ENCODE measurements at regions not wholly inside any gene's neighbourhood (a gene's known extent, or its start where the extent isn't known, plus 50 kb on each side); places are given as distances from the start of the nearest gene placed in this dataset.

GRCh38 chr7:41198502-41198901 is 504.4 kb downstream of the INHBA start:
- Mint-ChIP-seq H3K9me3 (no peaks in the 10 kb centered on the region), H3K4me1 (no peaks in the 10 kb centered on the region), H3K27ac (no peak overlapping the region), H3K27me3 (ENCODE audit: insufficient read depth) (peaks cover 5% of the 10 kb centered on the region), H3K4me3 (no peak overlapping the region), H3K36me3 (ENCODE audit: low read depth) (no peaks in the 10 kb centered on the region)
- H3K9ac ChIP-seq (ENCODE audit: extremely low read depth, low read length, poor library complexity, severe bottlenecking): no peak overlapping the region
- H3K4me3 ChIP-seq (ENCODE audit: low read length): no peak overlapping the region
- no peaks in the 10 kb centered on the region for H3K9me3 ChIP-seq (ENCODE audit: control insufficient read depth, low read length)
- H3K27ac ChIP-seq (ENCODE audit: low read depth, low read length): no peak overlapping the region
- no peak for TF ChIP-seq CTCF (conservative IDR thresholded peaks at IDR 0.05)
- H3K36me3 ChIP-seq (ENCODE audit: control insufficient read depth, insufficient read depth, low read length): no peaks in the 10 kb centered on the region
- no peaks in the 10 kb centered on the region for H3K4me1 ChIP-seq (ENCODE audit: control insufficient read depth, insufficient read depth, low read length)
- no peaks in the 10 kb centered on the region for H3K27me3 ChIP-seq (ENCODE audit: control insufficient read depth, insufficient read depth, low read length, poor library complexity, severe bottlenecking)
- DNase-seq: no peak

- H3K9me3 ChIP-seq (ENCODE audit: control insufficient read depth, low read length): no peaks in the 10 kb centered on the region
- WGBS, 2 experiments (ENCODE audit: insufficient coverage in 1 of 2, insufficient read length in 1 of 2): 97 to 100% methylated on average over 2 of the region's 2 CpGs
- no peak for DNase-seq
- Mint-ChIP-seq H3K27me3 (ENCODE audit: insufficient read depth) (peaks cover 5% of the 10 kb centered on the region), H3K9me3 (no peaks in the 10 kb centered on the region), H3K36me3 (ENCODE audit: low read depth) (no peaks in the 10 kb centered on the region), H3K27ac (no peak overlapping the region), H3K4me1 (no peaks in the 10 kb centered on the region), H3K4me3 (no peak overlapping the region)
- TF ChIP-seq CTCF (conservative IDR thresholded peaks at IDR 0.05): no peak
- no peak overlapping the region for H3K4me3 ChIP-seq (ENCODE audit: low read length)
- no peak overlapping the region for H3K9ac ChIP-seq (ENCODE audit: extremely low read depth, low read length, poor library complexity, severe bottlenecking)
- no peaks in the 10 kb centered on the region for H3K27me3 ChIP-seq (ENCODE audit: control insufficient read depth, insufficient read depth, low read length, poor library complexity, severe bottlenecking)
- no peak overlapping the region for H3K27ac ChIP-seq (ENCODE audit: low read depth, low read length)
- no peaks in the 10 kb centered on the region for H3K36me3 ChIP-seq (ENCODE audit: control insufficient read depth, insufficient read depth, low read length)
- H3K4me1 ChIP-seq (ENCODE audit: control insufficient read depth, insufficient read depth, low read length): no peaks in the 10 kb centered on the region
Observed at GRCh38 chr7:41197769-41198168, 505.1 kb downstream of the INHBA start.

GRCh38 chr7:41193738-41194282 is 509.1 kb downstream of the INHBA start:
- Histone ChIP-seq H3K4me3 (ENCODE audit: low read length) (no peak overlapping the region), H3K9ac (ENCODE audit: extremely low read depth, low read length, poor library complexity, severe bottlenecking) (no peak overlapping the region), H3K36me3 (ENCODE audit: control insufficient read depth, insufficient read depth, low read length) (no peaks in the 10 kb centered on the region), H3K9me3 (ENCODE audit: control insufficient read depth, low read length) (no peaks in the 10 kb centered on the region), H3K27ac (ENCODE audit: low read depth, low read length) (no peak overlapping the region), H3K27me3 (ENCODE audit: control insufficient read depth, insufficient read depth, low read length, poor library complexity, severe bottlenecking) (no peaks in the 10 kb centered on the region), H3K4me1 (ENCODE audit: control insufficient read depth, insufficient read depth, low read length) (no peaks in the 10 kb centered on the region)
- Mint-ChIP-seq H3K4me1 (no peaks in the 10 kb centered on the region), H3K27ac (no peak overlapping the region), H3K4me3 (no peak overlapping the region), H3K27me3 (ENCODE audit: insufficient read depth) (no peaks in the 10 kb centered on the region), H3K9me3 (no peaks in the 10 kb centered on the region), H3K36me3 (ENCODE audit: low read depth) (no peaks in the 10 kb centered on the region)
- TF ChIP-seq CTCF (conservative IDR thresholded peaks at IDR 0.05): no peak
- no peak for DNase-seq
- WGBS, 2 experiments (ENCODE audit: insufficient coverage in 1 of 2, insufficient read length in 1 of 2): 90 to 100% methylated on average over 6 of the region's 6 CpGs
